ENCODE measurements at regions not wholly inside any gene's neighbourhood (a gene's known extent, or its start where the extent isn't known, plus 50 kb on each side); places are given as distances from the start of the nearest gene placed in this dataset.

DNA sequence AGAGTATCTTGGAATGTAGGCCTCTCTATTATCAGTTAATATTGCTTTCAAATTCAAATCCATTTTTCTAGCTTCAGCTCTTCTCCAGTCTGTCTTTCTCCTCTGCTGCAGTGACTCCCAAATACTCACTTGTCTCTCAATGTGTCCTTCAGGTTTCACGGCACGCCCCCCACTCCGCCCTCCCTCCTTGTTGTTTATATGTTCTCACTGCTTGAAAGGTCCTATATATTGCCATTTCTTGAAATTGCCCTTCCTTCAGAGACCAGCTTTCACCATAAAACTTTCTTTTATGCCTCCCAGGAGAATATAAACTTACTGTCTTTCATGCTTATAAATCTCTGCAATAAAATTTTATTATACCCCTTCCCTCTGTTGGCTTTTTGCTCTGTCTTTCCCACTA, 668.2 kb downstream of the CCSER2 start:
- no peak for DNase-seq (ENCODE audit: extremely low read depth in 1 of 2, low read depth in 1 of 2)

DNA sequence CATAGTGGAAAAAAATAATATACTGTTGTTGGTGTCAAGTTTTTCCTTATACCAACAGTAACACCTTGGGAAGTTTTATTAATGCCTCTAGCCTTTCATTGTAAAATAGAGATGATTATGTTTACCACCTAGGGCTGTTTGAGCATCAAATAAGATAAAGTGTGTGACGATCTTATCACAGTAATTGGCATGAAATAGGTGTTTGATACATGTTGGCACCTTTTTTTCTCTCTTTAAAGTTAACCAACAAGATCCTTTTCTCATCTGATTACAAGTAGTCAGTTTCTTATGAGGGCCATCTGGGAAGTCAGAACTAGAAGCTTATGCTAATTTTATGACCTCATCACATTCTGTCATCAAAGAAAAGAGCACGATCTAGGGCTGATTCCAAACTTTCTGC, 669.5 kb downstream of the CCSER2 start:
- no peak for DNase-seq (ENCODE audit: extremely low read depth in 1 of 2, low read depth in 1 of 2)

DNA sequence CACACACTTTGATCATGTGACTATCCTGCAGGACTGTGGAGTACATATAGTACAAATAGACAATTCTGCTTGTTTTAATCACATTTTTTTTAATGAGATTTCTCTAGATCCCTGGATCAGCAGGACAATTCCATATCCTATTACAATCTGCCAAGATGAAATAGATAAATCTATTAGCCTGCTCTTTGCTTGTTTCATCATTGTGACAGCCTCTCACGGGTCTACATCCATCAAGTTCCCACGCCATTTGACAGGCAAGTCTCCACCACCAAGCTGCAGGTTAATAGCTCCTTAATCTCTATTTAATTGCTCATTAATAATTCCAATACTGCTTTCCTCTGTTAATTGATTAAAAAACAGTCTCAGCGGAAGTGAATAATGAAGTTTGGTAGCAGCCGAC, 671.5 kb downstream of the CCSER2 start:
- DNase-seq (ENCODE audit: extremely low read depth in 1 of 2, low read depth in 1 of 2): no peak

DNA sequence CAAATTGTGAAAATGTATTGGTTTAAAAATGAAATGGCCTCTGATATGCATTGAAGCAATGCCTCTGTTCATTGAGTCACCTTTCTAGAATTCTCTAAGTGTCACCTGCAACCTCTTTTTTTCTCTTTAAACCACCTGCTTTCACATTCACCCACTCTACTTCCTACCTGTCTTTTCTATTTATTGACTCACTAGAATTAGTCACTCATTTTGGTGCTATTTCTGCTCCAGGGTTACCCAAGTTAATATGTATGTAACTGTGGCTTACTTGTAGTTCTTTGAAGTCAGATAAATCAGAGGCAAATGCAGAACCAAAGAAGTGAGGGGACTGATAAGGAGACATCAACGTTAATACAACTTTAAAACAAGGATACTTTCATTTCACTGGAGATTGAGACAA, 674.7 kb downstream of the CCSER2 start:
- DNase-seq (ENCODE audit: extremely low read depth in 1 of 2, low read depth in 1 of 2): no peak

DNA sequence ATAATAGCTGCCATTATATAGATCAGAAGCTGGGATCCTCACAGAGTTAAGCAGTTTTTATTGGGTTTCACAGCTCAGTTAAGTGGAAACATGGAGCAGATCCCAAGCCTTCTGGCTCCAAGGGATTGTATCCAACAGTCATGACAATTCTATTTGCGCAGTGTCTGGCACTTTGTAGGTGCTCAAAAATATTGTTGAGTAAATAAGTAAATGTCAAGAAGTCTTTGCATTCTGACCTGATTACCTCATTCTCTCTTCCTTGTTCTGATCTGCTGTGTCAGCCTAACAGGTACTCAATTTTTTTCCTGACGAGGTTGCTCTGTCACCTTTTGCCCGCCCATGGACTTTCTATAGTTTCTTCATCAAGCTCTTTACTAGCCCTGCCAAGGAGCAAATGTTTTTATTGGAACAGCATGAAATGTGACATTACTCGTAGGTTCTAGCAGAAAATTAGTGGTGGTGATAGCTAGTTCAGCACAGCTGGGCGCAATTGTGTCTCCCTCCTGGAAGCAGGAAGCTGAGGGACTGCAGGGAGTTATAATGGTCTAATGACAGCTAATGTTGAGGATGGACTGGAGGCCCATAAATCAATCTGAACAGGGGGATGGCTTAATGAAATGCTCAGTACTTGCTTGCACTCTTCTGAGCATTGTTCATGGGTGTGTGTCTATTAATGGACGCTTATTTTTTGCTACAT, 680.2 kb downstream of the CCSER2 start:
- DNase-seq (ENCODE audit: extremely low read depth in 1 of 2, low read depth in 1 of 2): no peak

DNA sequence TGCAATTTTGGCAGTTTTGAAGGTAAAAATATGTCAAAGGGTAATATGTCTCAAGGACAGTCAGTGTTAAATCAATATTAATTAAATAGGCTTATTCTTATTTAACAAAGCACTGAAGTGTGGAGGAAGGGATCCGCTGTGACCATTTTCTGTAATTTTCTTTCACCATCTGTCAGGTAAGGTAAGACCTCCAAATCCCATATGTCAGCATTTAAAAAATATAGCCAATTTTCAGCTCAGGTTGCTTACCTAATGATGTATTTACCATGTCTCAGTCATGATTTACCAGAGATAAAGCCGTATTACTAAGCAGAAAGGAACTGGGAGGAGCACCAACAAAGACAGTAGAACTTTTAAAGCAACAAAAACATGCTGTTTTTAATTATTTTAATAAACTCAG, 683.9 kb downstream of the CCSER2 start:
- no peak for DNase-seq (ENCODE audit: extremely low read depth in 1 of 2, low read depth in 1 of 2)

DNA sequence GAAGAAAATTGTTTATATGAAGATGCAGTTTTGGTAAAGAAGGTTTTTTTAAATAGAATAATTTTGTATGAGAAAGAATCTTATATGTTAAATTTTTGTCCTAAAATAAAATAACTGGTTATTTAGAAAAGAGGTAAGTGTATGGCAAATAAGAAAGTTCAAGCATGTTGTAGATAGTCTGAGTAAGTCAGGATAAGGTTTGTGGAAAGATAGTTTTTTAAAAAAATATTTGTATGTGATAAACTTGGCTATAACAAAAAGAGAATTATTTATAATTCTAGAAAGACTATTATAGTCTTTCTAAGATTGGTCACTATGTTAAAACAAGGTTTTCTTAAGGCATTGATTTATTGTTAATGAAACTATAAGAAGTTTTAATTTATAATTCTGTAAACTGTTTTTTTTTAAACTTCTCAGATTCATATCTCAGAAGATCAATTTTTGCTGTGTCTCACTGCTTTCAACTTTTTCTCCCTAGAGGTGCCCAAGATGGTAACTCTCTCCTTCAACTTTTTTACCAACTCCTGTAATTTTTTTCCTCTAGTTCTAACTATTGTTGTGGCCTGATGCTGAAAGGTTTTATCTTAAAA, 698.6 kb downstream of the CCSER2 start:
- DNase-seq (ENCODE audit: extremely low read depth in 1 of 2, low read depth in 1 of 2): no peak

DNA sequence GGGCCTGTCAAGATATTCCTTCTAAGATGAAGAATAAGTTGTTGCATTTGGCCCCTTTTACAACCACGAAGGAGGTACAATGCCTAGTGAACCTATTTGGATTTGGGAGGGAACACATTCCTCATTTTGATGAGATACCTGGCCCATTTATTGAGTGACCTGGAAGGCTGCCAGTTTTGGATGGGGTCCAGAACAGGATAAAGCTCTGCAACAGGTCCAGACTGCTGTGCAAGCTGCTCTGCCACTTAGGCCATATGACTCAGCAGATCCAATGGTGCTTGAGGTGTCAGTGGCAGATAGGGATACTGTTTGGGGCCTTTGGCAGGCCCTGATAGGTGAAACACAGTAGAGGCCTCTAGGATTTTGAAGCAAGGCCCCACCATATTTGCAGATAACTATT, 704.6 kb downstream of the CCSER2 start:
- DNase-seq (ENCODE audit: extremely low read depth in 1 of 2, low read depth in 1 of 2): no peak

DNA sequence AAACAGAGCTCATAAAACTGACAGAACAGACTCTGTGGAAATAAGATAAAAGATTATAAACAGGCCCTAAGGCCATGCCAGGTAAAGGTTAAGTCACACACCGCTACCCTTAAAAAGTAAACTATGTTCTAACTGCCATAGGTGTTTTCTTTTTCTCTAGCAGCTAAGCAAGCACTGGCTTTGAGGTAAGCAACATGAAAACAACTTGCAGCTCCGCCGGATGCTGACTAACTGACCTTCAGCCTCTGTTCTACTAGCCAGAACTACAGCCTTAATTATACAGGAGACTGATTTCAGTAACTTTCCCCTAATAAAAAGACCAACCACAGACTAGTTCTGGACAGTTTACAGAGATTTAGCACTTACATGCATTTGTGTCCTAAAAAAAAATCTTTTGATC, 708.3 kb downstream of the CCSER2 start:
- DNase-seq (ENCODE audit: extremely low read depth in 1 of 2, low read depth in 1 of 2): no peak

DNA sequence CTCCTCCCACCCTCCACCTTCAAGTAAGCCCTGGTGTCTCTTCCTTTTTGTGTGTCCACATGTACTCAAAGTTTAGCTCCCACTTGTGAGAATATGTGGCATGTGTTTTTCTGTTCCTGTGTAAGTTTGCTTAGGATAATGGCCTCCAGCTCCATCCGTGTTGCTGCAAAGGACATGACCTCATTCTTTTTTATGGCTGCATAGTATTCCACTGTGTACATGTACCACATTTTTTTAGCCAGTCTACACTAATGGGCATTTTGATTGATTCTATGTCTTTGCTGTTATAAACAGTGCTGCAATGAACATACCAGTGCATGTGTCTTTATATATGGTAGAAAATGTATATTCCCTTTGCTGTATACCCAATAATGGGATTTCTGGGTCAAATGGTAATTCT, 710.9 kb downstream of the CCSER2 start:
- DNase-seq (ENCODE audit: extremely low read depth in 1 of 2, low read depth in 1 of 2): no peak

DNA sequence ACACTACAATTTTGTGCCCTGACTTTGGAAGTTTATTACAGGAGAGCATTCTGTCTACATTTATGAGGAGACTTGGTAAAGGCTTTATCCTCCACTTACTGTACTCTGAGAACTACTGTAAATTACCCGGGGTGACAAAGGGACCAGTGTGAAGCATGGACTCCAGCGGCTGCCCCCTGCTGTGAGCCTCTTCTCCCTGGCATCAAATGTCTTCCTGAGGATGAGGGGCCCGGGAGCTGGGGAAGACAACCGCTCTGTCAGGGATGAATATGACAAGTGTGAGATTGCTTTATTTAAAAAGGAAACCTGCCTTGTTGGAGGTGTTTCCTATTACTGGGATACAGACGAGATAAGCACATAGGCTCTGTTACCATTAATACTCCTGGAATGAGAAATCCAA, 714.8 kb downstream of the CCSER2 start:
- DNase-seq (ENCODE audit: extremely low read depth in 1 of 2, low read depth in 1 of 2): no peak

DNA sequence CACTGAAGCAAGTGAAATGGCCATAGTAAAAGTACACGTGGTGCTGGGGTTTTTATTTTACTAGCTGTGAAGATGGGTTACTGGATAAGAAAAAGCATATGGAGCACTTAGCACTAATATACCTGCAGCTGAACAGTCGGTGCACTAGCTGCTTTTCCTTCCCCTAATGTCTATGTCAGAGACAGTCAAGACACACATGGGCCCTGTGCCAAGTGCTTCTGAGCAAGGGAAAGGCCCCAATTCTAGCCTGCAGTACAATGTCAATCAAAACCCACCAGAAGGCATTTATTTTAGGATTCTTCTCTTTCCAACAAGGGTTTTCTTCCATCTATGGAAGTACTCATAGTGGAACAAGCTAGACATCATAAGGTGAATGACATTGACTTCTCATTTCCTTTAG, 716.7 kb downstream of the CCSER2 start:
- no peak for DNase-seq (ENCODE audit: extremely low read depth in 1 of 2, low read depth in 1 of 2)

DNA sequence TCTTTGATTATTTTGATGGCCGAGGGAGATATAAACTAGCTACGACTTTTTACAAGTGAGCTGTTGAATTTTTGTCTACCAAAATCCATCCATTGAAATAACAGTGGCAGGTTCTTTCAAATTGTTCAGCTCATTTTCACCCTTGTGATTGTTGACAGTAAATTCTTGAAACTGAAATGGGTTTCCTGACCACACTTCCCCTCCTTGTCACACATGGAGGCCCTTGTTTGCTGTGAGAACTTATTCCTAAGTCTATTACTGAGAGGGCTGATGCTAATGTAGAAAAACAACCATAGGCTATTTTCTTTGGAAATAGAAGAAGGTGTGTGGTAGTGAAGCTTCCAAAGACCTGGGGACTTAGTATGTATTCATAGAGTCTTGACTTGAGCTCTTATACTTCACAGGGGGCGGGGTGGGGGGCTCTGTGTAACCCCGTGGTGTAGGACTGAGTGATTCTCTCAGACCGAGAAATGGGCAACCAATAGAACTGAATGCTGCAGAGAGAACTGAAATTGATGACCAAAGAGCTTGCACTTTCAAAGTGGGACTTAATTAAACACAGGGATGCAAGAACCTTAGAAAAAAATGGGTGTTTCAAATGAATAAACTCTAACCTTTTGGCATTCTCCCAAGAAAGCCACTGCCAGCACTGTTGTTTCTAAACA, 718.9 kb downstream of the CCSER2 start:
- no peak for DNase-seq (ENCODE audit: extremely low read depth in 1 of 2, low read depth in 1 of 2)

DNA sequence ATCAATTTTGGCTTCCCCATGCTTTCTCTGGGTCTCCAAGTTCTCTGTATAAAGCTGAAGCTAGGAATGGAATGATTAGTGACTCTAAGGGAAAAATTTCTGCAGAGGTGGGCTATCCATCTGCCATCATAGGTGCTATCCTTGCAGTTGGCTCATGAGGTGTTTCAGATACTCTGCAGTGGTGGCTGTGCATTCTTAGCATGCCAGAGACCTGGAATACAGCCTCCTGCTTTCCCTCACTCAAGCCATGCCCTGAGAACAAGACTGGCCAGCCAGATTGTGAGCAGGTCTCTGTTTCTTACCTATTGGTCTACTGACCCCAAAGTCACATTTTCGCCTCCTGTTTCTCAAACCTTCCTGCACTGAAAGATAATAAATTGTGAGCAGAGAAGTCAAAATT, 719.6 kb downstream of the CCSER2 start:
- DNase-seq (ENCODE audit: extremely low read depth in 1 of 2, low read depth in 1 of 2): no peak

DNA sequence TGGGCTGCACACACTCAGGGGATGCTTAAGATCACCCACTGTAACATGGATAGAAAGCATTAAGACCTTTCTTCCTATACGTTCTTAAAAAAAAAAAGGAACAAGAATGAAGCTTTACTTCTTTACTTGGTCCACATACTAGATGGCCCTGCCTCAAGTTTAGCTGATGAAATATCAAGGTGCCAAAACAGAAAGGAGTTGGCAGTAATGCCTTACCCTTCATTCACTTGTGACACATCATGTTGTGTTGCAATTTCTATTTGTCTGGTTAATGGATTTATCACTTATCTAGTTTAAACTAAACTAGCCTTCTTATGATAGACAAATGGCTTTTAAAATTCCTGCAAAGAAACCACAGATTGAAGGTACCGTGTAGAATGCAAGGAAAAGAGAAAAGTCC, 720.3 kb downstream of the CCSER2 start:
- DNase-seq (ENCODE audit: extremely low read depth in 1 of 2, low read depth in 1 of 2): no peak

DNA sequence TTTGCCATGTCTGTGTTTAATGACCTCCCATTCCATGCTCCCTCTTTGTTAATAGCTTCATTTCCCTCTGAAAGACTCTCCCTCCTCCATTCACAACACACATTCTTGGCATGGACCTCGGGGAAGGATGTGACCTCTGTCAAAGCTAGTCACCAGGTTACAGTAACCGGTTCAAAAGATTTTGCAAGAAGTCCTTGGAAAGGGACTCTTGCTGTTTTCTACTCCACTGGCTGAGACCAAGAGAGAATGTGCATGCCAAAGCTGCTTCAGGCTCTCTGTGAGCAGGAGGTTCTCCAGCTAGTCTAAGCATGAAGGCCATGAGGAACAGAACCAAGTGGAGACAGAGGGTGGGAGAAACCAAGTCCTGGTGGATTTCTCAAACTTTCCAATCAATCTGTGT, 732.6 kb downstream of the CCSER2 start:
- no peak for DNase-seq (ENCODE audit: extremely low read depth in 1 of 2, low read depth in 1 of 2)

DNA sequence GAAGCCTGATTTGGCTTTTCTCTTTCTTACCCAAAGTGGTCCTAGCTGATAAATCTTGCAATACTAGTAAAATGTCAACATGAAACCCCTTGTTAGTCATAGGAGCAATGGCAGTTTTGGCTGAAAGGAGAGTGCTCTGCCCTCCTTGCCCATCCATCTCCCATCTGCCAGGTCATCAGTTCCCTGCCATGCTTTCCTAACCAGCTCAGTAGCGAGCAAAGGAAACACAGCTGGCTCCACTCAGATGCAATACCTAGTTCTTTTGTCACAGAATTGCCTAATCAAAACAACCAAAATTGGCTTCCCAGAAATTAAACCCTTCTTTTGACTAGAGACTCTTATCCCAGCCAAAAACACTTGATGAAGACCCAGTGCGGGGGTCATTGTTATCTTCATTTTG, 733.0 kb downstream of the CCSER2 start:
- DNase-seq (ENCODE audit: extremely low read depth in 1 of 2, low read depth in 1 of 2): no peak

DNA sequence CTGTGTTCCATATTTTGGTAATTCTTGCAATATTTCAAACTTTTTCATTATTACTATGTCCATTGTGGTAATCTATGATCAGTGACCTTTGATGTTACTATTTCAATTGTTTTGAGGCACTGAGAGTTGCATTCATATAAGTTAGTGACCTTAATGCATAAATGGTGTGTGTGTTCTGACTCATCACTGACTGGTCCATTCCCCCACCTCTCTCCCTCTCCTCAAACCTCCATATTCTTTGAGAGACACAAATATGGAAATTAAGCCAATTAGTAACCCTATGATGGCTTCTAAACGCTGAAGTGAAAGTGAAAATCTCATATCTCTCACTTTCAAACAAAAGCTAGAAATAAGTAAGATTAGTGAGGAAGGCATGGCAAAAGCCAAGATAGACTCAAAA, 739.6 kb downstream of the CCSER2 start:
- no peak for DNase-seq (ENCODE audit: extremely low read depth in 1 of 2, low read depth in 1 of 2)

DNA sequence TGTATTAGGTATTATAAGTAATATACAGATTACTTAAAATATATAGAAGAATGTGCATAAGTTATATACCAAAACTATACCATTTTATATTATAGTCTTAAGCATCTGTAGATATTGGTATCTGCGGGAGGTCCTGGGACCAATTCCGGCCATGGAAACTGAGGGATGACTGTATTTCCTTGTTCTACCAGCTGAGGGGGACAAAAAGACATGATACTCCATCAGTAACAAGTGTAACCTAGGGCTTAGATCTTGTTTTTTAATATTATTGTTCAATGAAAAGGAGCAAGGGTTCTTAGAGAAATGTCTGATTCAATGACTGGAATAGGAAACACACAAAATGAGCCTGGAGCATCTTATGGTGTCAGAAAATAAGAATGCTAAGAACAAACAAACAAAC, 752.5 kb downstream of the CCSER2 start:
- no peak for DNase-seq (ENCODE audit: extremely low read depth in 1 of 2, low read depth in 1 of 2)

DNA sequence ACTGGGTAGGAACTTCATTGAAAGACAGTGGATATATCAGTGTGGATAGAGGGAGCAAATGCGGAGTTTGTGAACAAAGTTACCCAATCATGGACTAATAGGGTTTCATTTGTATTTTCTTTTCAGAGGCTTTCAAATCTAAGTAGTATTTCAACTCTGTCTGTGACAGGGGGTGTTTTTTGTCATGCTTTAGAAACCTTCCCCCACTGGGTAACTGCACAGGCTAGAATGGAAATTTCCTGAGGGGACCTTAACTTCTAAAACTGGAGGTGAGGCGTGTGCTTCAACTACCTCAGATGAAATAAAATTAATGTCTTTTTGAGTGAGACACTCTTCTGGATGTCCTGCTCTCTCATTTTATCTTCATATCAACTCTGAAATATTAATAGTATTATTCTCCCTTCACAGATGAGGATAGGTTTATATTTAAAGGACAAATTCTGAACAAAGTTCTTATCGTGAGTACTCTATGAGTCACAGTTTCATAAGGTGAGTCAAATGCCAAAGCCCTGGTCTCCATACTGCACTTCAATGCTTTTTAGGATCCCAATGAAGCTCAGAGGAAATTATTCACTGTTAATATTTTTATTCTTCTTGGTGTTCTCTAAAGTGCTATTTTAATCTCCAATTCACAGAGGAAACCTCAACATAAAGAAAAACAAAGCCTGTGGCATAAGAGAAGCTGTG, 770.6 kb downstream of the CCSER2 start:
- DNase-seq (ENCODE audit: extremely low read depth in 1 of 2, low read depth in 1 of 2): no peak

DNA sequence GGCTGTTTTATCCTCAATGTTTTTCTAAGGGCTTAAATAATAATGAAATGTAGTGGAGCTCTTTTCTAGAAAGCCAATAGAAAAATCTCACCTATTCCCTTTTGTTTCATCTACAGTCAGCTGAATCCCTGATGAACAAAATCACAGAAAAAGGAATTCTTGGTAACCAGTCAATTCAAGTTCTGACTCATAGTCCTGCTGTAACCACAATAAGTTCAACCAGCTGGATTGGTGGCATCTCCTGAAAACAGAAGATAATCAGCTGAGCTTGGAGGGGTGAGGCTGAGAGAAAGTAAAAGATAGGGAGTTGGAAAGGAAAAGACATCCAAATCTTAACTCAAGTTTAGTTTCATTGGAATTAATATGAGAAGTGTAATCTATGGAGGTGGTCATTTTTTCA, 772.1 kb downstream of the CCSER2 start:
- DNase-seq (ENCODE audit: extremely low read depth in 1 of 2, low read depth in 1 of 2): no peak

Data from stimulated activated CD8-positive, alpha-beta memory T cell treated with anti-CD3 and anti-CD28 coated beads, Interleukin-7, amount 100 ng/mL, for 48 hours (primary cell).